Choroid plexus epithelial cell (primary cell): ENCODE measurements at regions not wholly inside any gene's neighbourhood (a gene's known extent, or its start where the extent isn't known, plus 50 kb on each side); places are given as distances from the start of the nearest gene placed in this dataset.

Experiments used
- DNase-seq: peaks from one replicate; pipeline ENCODE4 v3.0.0-alpha.2; 2010; ENCODE audit warnings: low read depth
- H3K4me3 ChIP-seq: 2 replicates; pipeline ENCODE4 v1.5.1; 2011; ENCODE audit warnings: low read depth, mild to moderate bottlenecking, control low read depth, low read length, moderate library complexity
- TF ChIP-seq, protein P1 (sequence below): conservative IDR thresholded peaks from 2 replicates; pipeline ENCODE4 v1.5.1; 2011; ENCODE audit warnings: low read depth, mild to moderate bottlenecking, control low read depth, inconsistent platforms, low read length, moderate library complexity

DNA sequence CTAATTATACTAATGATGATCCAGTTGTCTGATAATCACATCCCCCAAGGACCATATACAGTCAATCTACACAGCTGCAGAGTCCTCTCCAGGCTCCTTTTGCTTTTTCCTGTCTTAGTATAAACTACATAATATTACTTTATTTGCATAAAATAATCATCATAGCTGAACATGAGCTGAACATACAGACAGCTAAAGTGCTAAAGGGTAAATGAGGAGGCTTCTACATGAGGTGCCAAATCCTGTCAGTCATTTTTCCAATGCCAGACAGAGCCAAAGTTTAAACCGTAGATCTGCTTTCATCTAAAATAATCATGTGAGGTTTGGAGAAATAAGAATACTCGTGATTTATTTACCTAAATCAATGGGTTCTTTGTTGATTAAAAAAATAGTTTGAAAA, 1530.1 kb upstream of the PABPC4L start:
- TF ChIP-seq, protein P1, sequence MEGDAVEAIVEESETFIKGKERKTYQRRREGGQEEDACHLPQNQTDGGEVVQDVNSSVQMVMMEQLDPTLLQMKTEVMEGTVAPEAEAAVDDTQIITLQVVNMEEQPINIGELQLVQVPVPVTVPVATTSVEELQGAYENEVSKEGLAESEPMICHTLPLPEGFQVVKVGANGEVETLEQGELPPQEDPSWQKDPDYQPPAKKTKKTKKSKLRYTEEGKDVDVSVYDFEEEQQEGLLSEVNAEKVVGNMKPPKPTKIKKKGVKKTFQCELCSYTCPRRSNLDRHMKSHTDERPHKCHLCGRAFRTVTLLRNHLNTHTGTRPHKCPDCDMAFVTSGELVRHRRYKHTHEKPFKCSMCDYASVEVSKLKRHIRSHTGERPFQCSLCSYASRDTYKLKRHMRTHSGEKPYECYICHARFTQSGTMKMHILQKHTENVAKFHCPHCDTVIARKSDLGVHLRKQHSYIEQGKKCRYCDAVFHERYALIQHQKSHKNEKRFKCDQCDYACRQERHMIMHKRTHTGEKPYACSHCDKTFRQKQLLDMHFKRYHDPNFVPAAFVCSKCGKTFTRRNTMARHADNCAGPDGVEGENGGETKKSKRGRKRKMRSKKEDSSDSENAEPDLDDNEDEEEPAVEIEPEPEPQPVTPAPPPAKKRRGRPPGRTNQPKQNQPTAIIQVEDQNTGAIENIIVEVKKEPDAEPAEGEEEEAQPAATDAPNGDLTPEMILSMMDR, result no peak
- no peak for DNase-seq
- H3K4me3 ChIP-seq, result no peak overlapping the region

DNA sequence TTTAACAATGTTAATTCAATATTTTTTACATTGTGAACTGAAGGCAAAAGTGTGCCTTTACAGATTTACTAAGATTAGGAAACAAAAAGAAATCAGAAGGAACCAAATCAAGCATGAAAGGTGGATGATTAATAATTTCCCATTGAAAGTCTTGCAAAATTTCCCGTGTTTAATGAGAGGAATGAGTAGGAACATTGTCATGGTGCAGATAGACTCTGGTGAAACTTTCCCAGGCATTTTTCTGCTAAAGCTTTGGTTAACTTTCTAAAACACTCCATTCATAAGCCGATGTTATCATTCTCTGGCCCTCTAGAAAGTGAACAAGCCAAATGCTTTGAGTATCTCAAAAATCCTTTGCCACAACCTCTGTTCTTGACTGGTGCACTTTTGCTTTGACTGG, 1522.8 kb upstream of the PABPC4L start:
- DNase-seq, result no peak
- TF ChIP-seq, protein P1, result no peak
- no peak overlapping the region for H3K4me3 ChIP-seq

DNA sequence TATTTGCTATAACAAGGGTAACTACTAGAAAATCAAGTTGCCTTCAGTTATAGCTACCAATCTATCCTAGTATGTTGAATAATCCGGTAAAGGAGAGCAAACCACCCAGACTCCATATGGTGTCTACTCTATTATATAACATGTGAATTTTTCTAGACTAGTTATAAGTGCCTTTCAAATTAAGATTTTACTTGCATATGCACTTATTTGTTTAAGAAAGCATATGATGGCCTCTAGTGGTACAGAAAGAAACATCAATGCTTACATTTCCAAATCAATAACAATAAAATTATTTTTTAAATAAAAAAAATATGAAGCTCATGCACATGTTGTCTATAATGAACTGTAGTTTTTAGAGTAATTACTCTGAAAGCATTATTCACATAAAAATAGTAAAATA, 1516.4 kb upstream of the PABPC4L start:
- DNase-seq, result peak; percentile 41
- TF ChIP-seq, protein P1, result peak; percentile 37
- H3K4me3 ChIP-seq, result no peak overlapping the region

DNA sequence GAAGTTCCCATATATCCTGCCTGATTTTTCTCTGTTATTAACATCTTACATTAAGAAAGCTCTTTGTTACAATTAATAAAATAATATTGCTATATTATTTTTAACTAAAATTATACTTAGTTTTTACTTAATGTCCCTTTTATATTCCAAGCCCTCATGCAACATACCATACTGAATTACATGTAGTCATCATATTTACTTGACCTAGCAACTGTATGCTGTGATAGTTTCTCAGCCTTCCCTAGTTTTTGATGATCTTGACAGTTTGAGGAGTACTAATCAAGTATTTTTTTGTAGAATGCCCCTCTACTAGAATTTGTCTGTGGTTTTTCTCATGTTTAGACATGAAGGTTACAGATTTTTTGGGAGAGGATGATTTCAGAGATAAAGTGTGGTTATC, 1503.8 kb upstream of the PABPC4L start:
- DNase-seq, result no peak
- H3K4me3 ChIP-seq, result no peak overlapping the region
- TF ChIP-seq, protein P1, result no peak

DNA sequence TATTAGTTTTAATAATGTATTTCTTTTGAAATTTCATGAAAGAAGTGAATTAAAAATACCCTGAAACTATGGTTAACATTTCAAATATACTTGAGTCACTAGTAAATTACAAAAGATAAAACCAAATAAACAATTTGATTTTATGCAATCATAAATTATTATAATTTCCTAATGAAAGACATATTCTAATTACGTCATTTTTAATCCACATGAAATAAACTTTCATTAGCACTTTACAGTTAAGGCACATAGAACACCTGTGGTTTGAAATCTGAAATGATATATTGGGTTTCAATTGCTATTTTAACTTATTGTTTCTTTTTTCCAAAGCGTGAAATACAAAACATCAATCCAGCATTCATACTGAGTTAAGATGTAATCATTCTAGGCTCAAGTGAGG, 1492.5 kb upstream of the PABPC4L start:
- DNase-seq, result no peak
- H3K4me3 ChIP-seq, result no peak overlapping the region
- TF ChIP-seq, protein P1, result no peak

DNA sequence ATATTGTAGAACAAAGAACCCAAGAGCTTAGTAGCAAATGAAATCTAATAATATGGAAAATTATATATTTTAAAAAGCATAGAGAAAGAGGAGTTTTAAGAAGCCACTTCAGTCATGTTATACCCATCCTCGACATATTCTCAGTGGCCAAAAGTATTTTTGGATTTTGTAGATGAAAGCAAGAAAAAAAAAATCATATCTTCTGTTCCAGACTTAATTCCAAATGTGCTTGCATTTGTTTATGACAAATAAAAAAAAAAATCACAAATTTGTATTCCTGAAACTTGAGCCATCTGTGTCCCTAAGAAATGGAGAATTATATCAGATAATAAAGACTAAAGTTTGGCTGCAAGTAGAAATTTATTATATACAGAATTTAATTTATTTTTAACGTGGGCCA, 1482.4 kb upstream of the PABPC4L start:
- no peak overlapping the region for H3K4me3 ChIP-seq
- TF ChIP-seq, protein P1, result no peak

DNA sequence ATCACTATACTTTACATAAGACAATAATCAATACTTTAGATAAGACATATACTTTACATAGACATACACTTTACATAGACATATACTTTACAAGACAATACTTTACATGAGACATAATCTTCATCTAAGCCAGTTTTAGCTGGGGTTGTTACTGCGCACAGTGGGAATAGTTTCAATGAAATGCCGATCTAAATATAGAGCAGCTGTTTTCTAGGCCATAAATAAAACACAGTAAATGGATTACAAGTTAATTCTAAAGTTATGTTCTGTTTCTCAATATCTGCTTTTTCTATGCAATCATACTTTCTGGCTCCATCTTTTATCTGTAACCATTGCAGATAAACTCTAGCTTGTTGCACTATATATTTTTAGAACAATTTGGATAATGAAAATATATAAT, 1470.6 kb upstream of the PABPC4L start:
- DNase-seq, result no peak
- TF ChIP-seq, protein P1, result no peak
- no peak overlapping the region for H3K4me3 ChIP-seq

More for the DNA sequence above, 1482.4 kb upstream of the PABPC4L start:
- DNase-seq, result no peak
